ENCODE measurements at regions not wholly inside any gene's neighbourhood (a gene's known extent, or its start where the extent isn't known, plus 50 kb on each side); places are given as distances from the start of the nearest gene placed in this dataset.

DNA sequence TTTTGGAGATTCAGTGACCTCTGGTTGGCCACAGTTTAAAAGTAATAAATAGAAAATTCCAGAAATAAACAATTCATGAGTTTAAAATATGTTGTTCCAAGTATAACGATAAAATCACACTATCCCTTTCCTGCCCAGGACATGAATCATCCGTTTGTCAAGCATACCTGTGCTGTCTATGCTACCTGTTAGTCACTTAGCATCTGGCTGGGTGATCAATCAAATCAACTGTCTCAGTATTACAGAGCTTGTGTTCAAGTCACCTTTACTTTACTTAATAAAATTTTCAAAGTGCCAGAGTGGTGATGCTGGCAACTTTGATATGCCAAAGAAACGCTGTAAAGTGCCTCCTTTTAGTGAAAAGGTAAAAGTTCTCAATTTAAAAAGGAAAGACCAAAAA, 979.5 kb upstream of the NDST4 start:
- Histone ChIP-seq H3K27me3 (replicated peaks; ENCODE audit: insufficient read depth) (no peaks in the 10 kb centered on the region), H3K4me1 (ENCODE audit: insufficient read depth) (no peaks in the 10 kb centered on the region), H3K9me3 (ENCODE audit: low read depth) (no peaks in the 10 kb centered on the region), H3K79me2 (ENCODE audit: insufficient read depth) (no peaks in the 10 kb centered on the region), H3F3A (ENCODE audit: insufficient read depth) (no peaks in the 10 kb centered on the region), H3K4me2 (ENCODE audit: unreplicated experiment) (no peak overlapping the region), H4K20me1 (ENCODE audit: insufficient read depth) (no peaks in the 10 kb centered on the region), H3K4me3 (no peak overlapping the region), H3K36me3 (ENCODE audit: low read depth) (no peaks in the 10 kb centered on the region), H2AFZ (no peak overlapping the region), H3K9me2 (ENCODE audit: insufficient read depth) (no peaks in the 10 kb centered on the region), H3K9ac (no peak overlapping the region), H3K27ac (no peak overlapping the region)
- WGBS, 2 experiments (ENCODE audit: low coverage in 1 of 2, low lambda C conversion rate in 2 of 2, missing lambda C conversion rate in 2 of 2) = 9 to 11% methylated on average over 3 of the region's 3 CpGs
- in situ Hi-C loops (cut with MboI) = no loop called here
- no peak for DNase-seq
- no peak for TF ChIP-seq EZH2phosphoT487 (IDR thresholded peaks at IDR 0.05; ENCODE audit: insufficient read depth, low read depth)
- TF ChIP-seq EZH2 (IDR thresholded peaks at IDR 0.05; ENCODE audit: insufficient read depth, poor library complexity, severe bottlenecking) = no peak

DNA sequence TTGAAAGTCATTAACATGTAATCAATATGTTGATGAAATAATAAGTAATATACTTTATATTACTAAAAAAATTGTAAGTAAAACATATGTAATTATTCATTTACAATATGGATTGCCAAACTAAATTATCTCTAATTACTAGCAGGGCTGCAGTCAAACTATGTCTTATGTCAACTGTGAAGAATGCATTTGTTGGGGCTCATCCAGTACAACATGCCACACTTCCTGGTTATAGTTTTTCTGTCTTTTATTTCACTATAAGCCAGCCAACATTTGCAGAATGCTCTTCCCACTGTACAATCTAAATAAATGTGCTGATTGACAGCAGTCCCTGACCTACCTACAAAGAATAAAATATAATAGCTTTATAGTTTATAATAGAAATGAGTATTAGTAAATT, 975.4 kb upstream of the NDST4 start:
- Histone ChIP-seq H3F3A (ENCODE audit: insufficient read depth) (no peaks in the 10 kb centered on the region), H3K9ac (no peak overlapping the region), H3K9me2 (ENCODE audit: insufficient read depth) (no peaks in the 10 kb centered on the region), H3K4me3 (no peak overlapping the region), H3K4me2 (ENCODE audit: unreplicated experiment) (no peak overlapping the region), H3K9me3 (ENCODE audit: low read depth) (no peaks in the 10 kb centered on the region), H3K36me3 (ENCODE audit: low read depth) (no peaks in the 10 kb centered on the region), H4K20me1 (ENCODE audit: insufficient read depth) (no peaks in the 10 kb centered on the region), H3K27me3 (replicated peaks; ENCODE audit: insufficient read depth) (no peaks in the 10 kb centered on the region), H3K79me2 (ENCODE audit: insufficient read depth) (no peaks in the 10 kb centered on the region), H3K27ac (no peak overlapping the region), H2AFZ (no peak overlapping the region), H3K4me1 (ENCODE audit: insufficient read depth) (no peaks in the 10 kb centered on the region)
- TF ChIP-seq EZH2phosphoT487 (IDR thresholded peaks at IDR 0.05; ENCODE audit: insufficient read depth, low read depth) (no peak), EZH2 (IDR thresholded peaks at IDR 0.05; ENCODE audit: insufficient read depth, poor library complexity, severe bottlenecking) (no peak)
- peak; percentile 1 for DNase-seq
- in situ Hi-C loops (cut with MboI) = no loop called here

DNA sequence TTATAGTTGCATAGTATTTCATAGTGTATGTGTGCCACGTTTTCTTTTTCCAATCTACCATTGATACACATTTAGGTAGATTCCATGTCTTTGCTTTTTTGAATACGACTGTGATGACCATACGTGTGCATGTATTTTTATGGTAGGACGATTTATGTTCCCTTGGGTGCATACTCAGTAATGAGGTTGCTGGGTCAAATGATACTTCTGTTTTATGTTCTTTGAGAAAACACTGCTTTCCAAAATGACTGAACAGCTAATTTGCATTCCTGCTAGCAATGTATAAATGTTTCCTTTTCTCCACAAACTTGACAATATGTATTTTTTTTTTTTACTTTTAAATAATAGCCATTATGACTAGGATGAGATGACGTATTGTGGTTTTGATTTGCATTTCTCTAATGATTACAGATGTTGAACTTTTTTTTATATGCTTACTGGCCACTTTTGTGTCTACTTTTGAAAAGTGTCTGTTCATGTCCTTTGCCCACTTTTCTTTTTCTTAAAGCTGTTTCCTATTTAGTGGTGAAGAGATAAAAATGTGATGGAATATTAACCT, 969.5 kb upstream of the NDST4 start:
- WGBS, 2 experiments (ENCODE audit: low coverage in 1 of 2, low lambda C conversion rate in 2 of 2, missing lambda C conversion rate in 2 of 2) = 10 to 15% methylated on average over 5 of the region's 5 CpGs
- no peak overlapping the region for H3K9ac ChIP-seq
- H3K9me2 ChIP-seq (ENCODE audit: insufficient read depth) = no peaks in the 10 kb centered on the region
- no peaks in the 10 kb centered on the region for H3K79me2 ChIP-seq (ENCODE audit: insufficient read depth)
- H3K4me3 ChIP-seq = no peak overlapping the region
- no peaks in the 10 kb centered on the region for H3K9me3 ChIP-seq (ENCODE audit: low read depth)
- H2AFZ ChIP-seq = no peak overlapping the region
- no peak for TF ChIP-seq EZH2phosphoT487 (IDR thresholded peaks at IDR 0.05; ENCODE audit: insufficient read depth, low read depth)
- TF ChIP-seq EZH2 (IDR thresholded peaks at IDR 0.05; ENCODE audit: insufficient read depth, poor library complexity, severe bottlenecking) = no peak
- H3K4me1 ChIP-seq (ENCODE audit: insufficient read depth) = no peaks in the 10 kb centered on the region
- DNase-seq = no peak
- H3K4me2 ChIP-seq (ENCODE audit: unreplicated experiment) = no peak overlapping the region
- H3K36me3 ChIP-seq (ENCODE audit: low read depth) = no peaks in the 10 kb centered on the region
- in situ Hi-C loops (cut with MboI) = no loop called here
- H4K20me1 ChIP-seq (ENCODE audit: insufficient read depth) = no peaks in the 10 kb centered on the region
- H3F3A ChIP-seq (ENCODE audit: insufficient read depth) = no peaks in the 10 kb centered on the region
- no peaks in the 10 kb centered on the region for H3K27me3 ChIP-seq (replicated peaks; ENCODE audit: insufficient read depth)
- H3K27ac ChIP-seq = no peak overlapping the region

DNA sequence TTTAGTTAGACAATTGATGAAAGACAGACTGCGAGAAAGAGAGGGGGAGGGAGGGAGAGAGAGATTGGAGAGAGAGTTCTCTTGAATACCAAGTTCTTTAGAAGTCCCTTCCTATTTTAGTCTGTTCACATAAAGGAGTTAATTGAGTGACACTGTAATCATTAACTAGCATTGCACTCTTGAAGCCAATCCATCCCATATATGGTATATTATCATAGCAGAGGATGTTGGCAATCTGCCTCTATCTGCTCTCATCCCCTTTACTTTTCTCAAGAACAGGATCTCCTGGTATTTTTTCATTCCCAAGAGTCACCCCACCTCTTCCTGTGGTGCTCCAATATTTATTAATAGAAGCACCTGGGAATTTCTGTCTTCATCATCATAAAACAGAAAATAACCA, 959.6 kb upstream of the NDST4 start:
- Histone ChIP-seq H3K36me3 (ENCODE audit: low read depth) (no peaks in the 10 kb centered on the region), H3K9me2 (ENCODE audit: insufficient read depth) (no peaks in the 10 kb centered on the region), H3K79me2 (ENCODE audit: insufficient read depth) (no peaks in the 10 kb centered on the region), H2AFZ (no peak overlapping the region), H3K4me2 (ENCODE audit: unreplicated experiment) (no peak overlapping the region), H4K20me1 (ENCODE audit: insufficient read depth) (no peaks in the 10 kb centered on the region), H3K9ac (no peak overlapping the region), H3K27ac (no peak overlapping the region), H3K4me1 (ENCODE audit: insufficient read depth) (no peaks in the 10 kb centered on the region), H3K9me3 (ENCODE audit: low read depth) (no peaks in the 10 kb centered on the region), H3K27me3 (replicated peaks; ENCODE audit: insufficient read depth) (no peaks in the 10 kb centered on the region), H3F3A (ENCODE audit: insufficient read depth) (no peaks in the 10 kb centered on the region), H3K4me3 (no peak overlapping the region)
- in situ Hi-C loops (cut with MboI) = no loop called here
- DNase-seq = no peak
- TF ChIP-seq EZH2phosphoT487 (IDR thresholded peaks at IDR 0.05; ENCODE audit: insufficient read depth, low read depth) (no peak), EZH2 (IDR thresholded peaks at IDR 0.05; ENCODE audit: insufficient read depth, poor library complexity, severe bottlenecking) (no peak)
- WGBS, 2 experiments (ENCODE audit: low coverage in 1 of 2, low lambda C conversion rate in 2 of 2, missing lambda C conversion rate in 2 of 2) = 17 to 25% methylated on average over 1 of the region's 1 CpG

DNA sequence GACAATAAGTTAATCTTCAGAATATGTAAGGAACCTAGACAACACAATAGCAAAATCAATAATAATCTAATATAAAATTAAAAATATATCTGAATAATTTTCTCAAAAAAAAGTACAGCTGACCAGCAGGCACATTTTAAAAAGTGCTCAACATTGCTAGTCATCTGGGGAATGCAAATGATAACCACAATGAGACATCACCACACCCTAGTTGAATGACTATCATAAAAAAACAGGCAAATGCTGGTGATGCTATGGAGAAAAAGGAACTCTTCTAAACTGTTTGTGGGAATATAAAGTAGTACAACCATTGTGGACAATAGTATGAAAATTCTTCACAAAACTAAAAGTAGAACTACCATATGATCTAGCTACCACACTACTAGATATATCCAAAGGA, 956.9 kb upstream of the NDST4 start:
- no peaks in the 10 kb centered on the region for H3K9me2 ChIP-seq (ENCODE audit: insufficient read depth)
- H4K20me1 ChIP-seq (ENCODE audit: insufficient read depth) = no peaks in the 10 kb centered on the region
- H3K9me3 ChIP-seq (ENCODE audit: low read depth) = no peaks in the 10 kb centered on the region
- no peak overlapping the region for H3K4me3 ChIP-seq
- H2AFZ ChIP-seq = no peak overlapping the region
- TF ChIP-seq EZH2 (IDR thresholded peaks at IDR 0.05; ENCODE audit: insufficient read depth, poor library complexity, severe bottlenecking) (no peak), EZH2phosphoT487 (IDR thresholded peaks at IDR 0.05; ENCODE audit: insufficient read depth, low read depth) (no peak)
- in situ Hi-C loops (cut with MboI) = no loop called here
- peak; percentile 4 for DNase-seq
- H3K27ac ChIP-seq = no peak overlapping the region
- H3K4me1 ChIP-seq (ENCODE audit: insufficient read depth) = no peaks in the 10 kb centered on the region
- H3K9ac ChIP-seq = no peak overlapping the region
- no peaks in the 10 kb centered on the region for H3K36me3 ChIP-seq (ENCODE audit: low read depth)
- no peaks in the 10 kb centered on the region for H3K79me2 ChIP-seq (ENCODE audit: insufficient read depth)
- no peaks in the 10 kb centered on the region for H3K27me3 ChIP-seq (replicated peaks; ENCODE audit: insufficient read depth)
- H3F3A ChIP-seq (ENCODE audit: insufficient read depth) = no peaks in the 10 kb centered on the region
- H3K4me2 ChIP-seq (ENCODE audit: unreplicated experiment) = no peak overlapping the region

Measured in GM23248 (cell line).